K562 (cell line): ENCODE measurements at regions not wholly inside any gene's neighbourhood (a gene's known extent, or its start where the extent isn't known, plus 50 kb on each side); places are given as distances from the start of the nearest gene placed in this dataset.

Experiments used
- BRF1 ChIP-seq: IDR thresholded peaks from 3 replicates; pipeline ENCODE4 v1.6.1; 2011; ENCODE audit warnings: borderline replicate concordance, mild to moderate bottlenecking; ENCODE audit not compliant: insufficient read length; ENCODE audit errors: extremely low read depth
- CXXC5 ChIP-seq: fragments of 250-450 bp; sonication (Bioruptor Pico); IDR thresholded peaks from 2 replicates; pipeline ENCODE4 v1.8.0; 2022; ENCODE audit warnings: inconsistent platforms, mild to moderate bottlenecking, moderate library complexity
- DNMT1 ChIP-seq: fragments of 450-650 bp; IDR thresholded peaks from 2 replicates; pipeline ENCODE4 v1.6.1; 2016; ENCODE audit warnings: antibody characterized with exemption, mild to moderate bottlenecking
- ETV6 ChIP-seq, 3 experiments: fragments of 150-350 bp in 1 of 3; sonication (generic) in 1 of 3; formaldehyde crosslinking in 1 of 3; IDR thresholded peaks; 2 replicates each; pipeline versions ENCODE4 v1.6.1 to v1.8.0; 2014 to 2022; ENCODE audit warnings: borderline replicate concordance in 2 of 3, low read depth in 2 of 3, antibody characterized with exemption in 1 of 3, low read length in 1 of 3, mild to moderate bottlenecking in 1 of 3, missing genetic modification reagents in 1 of 3
- FOXP1 ChIP-seq: sonication (generic); formaldehyde crosslinking; IDR thresholded peaks from 2 replicates; pipeline ENCODE4 v1.8.0; 2022; ENCODE audit warnings: mild to moderate bottlenecking, missing genetic modification reagents
- MAZ ChIP-seq, 2 experiments: fragments of 450-650 bp in 1 of 2; sonication (generic) in 1 of 2; formaldehyde crosslinking; IDR thresholded peaks in 1 of 2; conservative IDR thresholded peaks in 1 of 2; 2 replicates each; pipeline versions ENCODE4 v1.4.0 to v1.5.0; 2020; ENCODE audit warnings: mild to moderate bottlenecking in 1 of 2, missing genetic modification reagents in 1 of 2
- PHB ChIP-seq: fragments of 250-450 bp; sonication (Bioruptor Pico); IDR thresholded peaks from 2 replicates; pipeline ENCODE4 v1.5.0; 2021
- SMARCC2 ChIP-seq: fragments of 450-650 bp; IDR thresholded peaks from 2 replicates; pipeline ENCODE4 v1.6.1; 2017; ENCODE audit warnings: antibody characterized with exemption, moderate library complexity, mild to moderate bottlenecking, low read depth
- STAT6 ChIP-seq: sonication (generic); formaldehyde crosslinking; IDR thresholded peaks from 2 replicates; pipeline ENCODE4 v1.8.1; 2023; ENCODE audit warnings: mild to moderate bottlenecking, missing genetic modification reagents
- TCF3 ChIP-seq: sonication (generic); formaldehyde crosslinking; IDR thresholded peaks from 2 replicates; pipeline ENCODE4 v1.4.0; 2020; ENCODE audit warnings: mild to moderate bottlenecking, missing genetic modification reagents
- XRCC3 ChIP-seq: fragments of 450-650 bp; IDR thresholded peaks from 2 replicates; pipeline ENCODE4 v1.6.1; 2017; ENCODE audit warnings: mild to moderate bottlenecking, moderate library complexity
- ZFX ChIP-seq: sonication (generic); formaldehyde crosslinking; IDR thresholded peaks from 2 replicates; pipeline ENCODE4 v1.8.0; 2022; ENCODE audit warnings: mild to moderate bottlenecking, missing genetic modification reagents, moderate library complexity
- ZNF3 ChIP-seq: fragments of 250-450 bp; sonication (Bioruptor Pico); IDR thresholded peaks from 2 replicates; pipeline ENCODE4 v1.5.0; 2021; ENCODE audit warnings: mild to moderate bottlenecking, moderate library complexity
- ZNF444 ChIP-seq: fragments of 250-450 bp; sonication (Bioruptor Pico); IDR thresholded peaks from 2 replicates; pipeline ENCODE4 v1.4.0; 2020; ENCODE audit warnings: mild to moderate bottlenecking, moderate library complexity
- ZSCAN29 ChIP-seq: fragments of 450-650 bp; IDR thresholded peaks from 2 replicates; pipeline ENCODE4 v1.6.1; 2017
- TF ChIP-seq, protein P1 (sequence below), 2 experiments: fragments of 450-650 bp in 1 of 2; IDR thresholded peaks; 2 replicates each; pipeline ENCODE4 v1.6.1; 2011 to 2017; ENCODE audit warnings: low read depth in 2 of 2, antibody characterized with exemption in 1 of 2, borderline replicate concordance in 1 of 2, low read length in 1 of 2, mild to moderate bottlenecking in 1 of 2, mixed read lengths in 1 of 2; ENCODE audit not compliant: control insufficient read depth in 1 of 2

- no peak for TF ChIP-seq BRF1
- no peak for TF ChIP-seq ZSCAN29
- TF ChIP-seq ZNF3 (CRISPR knock-in tag), result no peak
- TF ChIP-seq XRCC3, result no peak
- no peak for TF ChIP-seq ZNF444
- no peak for TF ChIP-seq MAZ (CRISPR knock-in tag; conservative IDR thresholded peaks at IDR 0.05 in 1 of 2, IDR thresholded peaks at IDR 0.05 in 1 of 2)
- no peak for TF ChIP-seq DNMT1
- no peak for TF ChIP-seq ETV6 (IDR thresholded peaks at IDR 0.05; ENCODE audit: borderline replicate concordance in 1 of 2, low read depth in 2 of 2, low read length in 1 of 2)
- TF ChIP-seq ETV6 (CRISPR knock-in tag; IDR thresholded peaks at IDR 0.05; ENCODE audit: borderline replicate concordance), result no peak
- TF ChIP-seq PHB (CRISPR knock-in tag), result no peak
- no peak for TF ChIP-seq TCF3 (CRISPR knock-in tag)
- TF ChIP-seq FOXP1 (CRISPR knock-in tag), result no peak
- TF ChIP-seq, protein P1, sequence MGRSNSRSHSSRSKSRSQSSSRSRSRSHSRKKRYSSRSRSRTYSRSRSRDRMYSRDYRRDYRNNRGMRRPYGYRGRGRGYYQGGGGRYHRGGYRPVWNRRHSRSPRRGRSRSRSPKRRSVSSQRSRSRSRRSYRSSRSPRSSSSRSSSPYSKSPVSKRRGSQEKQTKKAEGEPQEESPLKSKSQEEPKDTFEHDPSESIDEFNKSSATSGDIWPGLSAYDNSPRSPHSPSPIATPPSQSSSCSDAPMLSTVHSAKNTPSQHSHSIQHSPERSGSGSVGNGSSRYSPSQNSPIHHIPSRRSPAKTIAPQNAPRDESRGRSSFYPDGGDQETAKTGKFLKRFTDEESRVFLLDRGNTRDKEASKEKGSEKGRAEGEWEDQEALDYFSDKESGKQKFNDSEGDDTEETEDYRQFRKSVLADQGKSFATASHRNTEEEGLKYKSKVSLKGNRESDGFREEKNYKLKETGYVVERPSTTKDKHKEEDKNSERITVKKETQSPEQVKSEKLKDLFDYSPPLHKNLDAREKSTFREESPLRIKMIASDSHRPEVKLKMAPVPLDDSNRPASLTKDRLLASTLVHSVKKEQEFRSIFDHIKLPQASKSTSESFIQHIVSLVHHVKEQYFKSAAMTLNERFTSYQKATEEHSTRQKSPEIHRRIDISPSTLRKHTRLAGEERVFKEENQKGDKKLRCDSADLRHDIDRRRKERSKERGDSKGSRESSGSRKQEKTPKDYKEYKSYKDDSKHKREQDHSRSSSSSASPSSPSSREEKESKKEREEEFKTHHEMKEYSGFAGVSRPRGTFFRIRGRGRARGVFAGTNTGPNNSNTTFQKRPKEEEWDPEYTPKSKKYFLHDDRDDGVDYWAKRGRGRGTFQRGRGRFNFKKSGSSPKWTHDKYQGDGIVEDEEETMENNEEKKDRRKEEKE (IDR thresholded peaks at IDR 0.05; ENCODE audit: borderline replicate concordance in 1 of 2, control insufficient read depth in 1 of 2, low read depth in 2 of 2, low read length in 1 of 2), result no peak
- no peak for TF ChIP-seq SMARCC2
- TF ChIP-seq STAT6, result 0 out of 2 replicates have a peak, but pooled peaks have one; percentile 46
- TF ChIP-seq ZFX (CRISPR knock-in tag), result no peak
- TF ChIP-seq CXXC5 (CRISPR knock-in tag), result peak; percentile 10; the same call in 1 of the 2 replicates
These were observed 50.9 kb upstream of the GSE1 start (continued) for GRCh38 chr16:85562093-85562786.
